ENCODE measurements at regions not wholly inside any gene's neighbourhood (a gene's known extent, or its start where the extent isn't known, plus 50 kb on each side); places are given as distances from the start of the nearest gene placed in this dataset.

GRCh38 chr2:58635801-58636375, 394.8 kb upstream of the FANCL start:
- TF ChIP-seq NFRKB (IDR thresholded peaks at IDR 0.05) (no peak), TARDBP (IDR thresholded peaks at IDR 0.05) (no peak), ELF4 (IDR thresholded peaks at IDR 0.05) (no peak), FOXA1 (IDR thresholded peaks at IDR 0.05) (no peak), ARNT (IDR thresholded peaks at IDR 0.05) (no peak)

Measured in HEK293T (cell line).